AG09319 (cell line): ENCODE measurements at regions not wholly inside any gene's neighbourhood (a gene's known extent, or its start where the extent isn't known, plus 50 kb on each side); places are given as distances from the start of the nearest gene placed in this dataset.

Experiments used
- DNase-seq: peaks from one replicate; pipeline ENCODE4 v3.0.0-alpha.2; 2010; ENCODE audit warnings: low read depth; ENCODE audit errors: extremely low read depth
- TF ChIP-seq, protein P1 (sequence below): IDR thresholded peaks from 2 replicates; pipeline ENCODE4 v1.5.1; 2011; ENCODE audit warnings: low read depth, mild to moderate bottlenecking, inconsistent platforms, low read length, moderate library complexity

DNA sequence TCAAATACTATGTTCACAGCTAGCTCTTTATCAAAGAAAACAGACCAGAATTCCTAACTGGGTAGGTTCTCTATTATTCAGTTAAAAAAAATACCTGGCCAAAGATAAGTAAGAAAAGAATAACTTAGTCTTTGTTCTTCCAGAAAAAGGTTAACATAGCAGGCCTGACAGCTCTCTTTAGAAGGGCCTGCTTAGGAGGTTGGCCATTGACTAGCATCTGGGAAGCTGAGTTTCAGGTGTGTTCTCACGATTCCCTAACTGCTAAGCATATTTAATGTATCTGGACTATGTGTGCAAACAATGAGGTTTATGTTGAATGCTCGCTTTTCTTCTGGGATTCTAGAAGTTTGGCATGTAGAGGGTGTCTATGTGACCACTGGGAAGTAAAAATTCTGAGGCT lies 618.9 kb downstream of the HACE1 start:
- TF ChIP-seq, protein P1, sequence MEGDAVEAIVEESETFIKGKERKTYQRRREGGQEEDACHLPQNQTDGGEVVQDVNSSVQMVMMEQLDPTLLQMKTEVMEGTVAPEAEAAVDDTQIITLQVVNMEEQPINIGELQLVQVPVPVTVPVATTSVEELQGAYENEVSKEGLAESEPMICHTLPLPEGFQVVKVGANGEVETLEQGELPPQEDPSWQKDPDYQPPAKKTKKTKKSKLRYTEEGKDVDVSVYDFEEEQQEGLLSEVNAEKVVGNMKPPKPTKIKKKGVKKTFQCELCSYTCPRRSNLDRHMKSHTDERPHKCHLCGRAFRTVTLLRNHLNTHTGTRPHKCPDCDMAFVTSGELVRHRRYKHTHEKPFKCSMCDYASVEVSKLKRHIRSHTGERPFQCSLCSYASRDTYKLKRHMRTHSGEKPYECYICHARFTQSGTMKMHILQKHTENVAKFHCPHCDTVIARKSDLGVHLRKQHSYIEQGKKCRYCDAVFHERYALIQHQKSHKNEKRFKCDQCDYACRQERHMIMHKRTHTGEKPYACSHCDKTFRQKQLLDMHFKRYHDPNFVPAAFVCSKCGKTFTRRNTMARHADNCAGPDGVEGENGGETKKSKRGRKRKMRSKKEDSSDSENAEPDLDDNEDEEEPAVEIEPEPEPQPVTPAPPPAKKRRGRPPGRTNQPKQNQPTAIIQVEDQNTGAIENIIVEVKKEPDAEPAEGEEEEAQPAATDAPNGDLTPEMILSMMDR: no peak

DNA sequence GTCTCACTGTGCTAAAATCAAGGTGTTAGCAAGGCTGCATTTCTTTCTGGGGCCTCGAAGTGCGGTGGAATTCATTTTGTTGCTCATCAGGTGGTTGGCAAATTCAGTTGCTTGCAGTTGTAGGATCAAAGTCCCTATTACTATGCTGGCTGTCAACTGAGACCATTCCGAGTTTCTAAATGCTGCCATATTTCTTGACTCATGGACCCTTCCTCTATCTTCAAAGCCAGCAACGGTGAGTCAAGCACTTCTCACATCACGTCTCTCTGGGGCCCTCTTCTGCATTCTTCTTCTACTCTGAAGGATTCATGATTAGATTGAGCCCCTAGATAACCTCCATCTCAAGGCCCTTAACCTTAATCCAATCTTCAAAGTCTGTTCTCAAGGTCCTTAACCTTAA lies 619.7 kb downstream of the HACE1 start:
- TF ChIP-seq, protein P1: no peak
- DNase-seq: no peak

More for the DNA sequence above, 618.9 kb downstream of the HACE1 start:
- no peak for DNase-seq

DNA sequence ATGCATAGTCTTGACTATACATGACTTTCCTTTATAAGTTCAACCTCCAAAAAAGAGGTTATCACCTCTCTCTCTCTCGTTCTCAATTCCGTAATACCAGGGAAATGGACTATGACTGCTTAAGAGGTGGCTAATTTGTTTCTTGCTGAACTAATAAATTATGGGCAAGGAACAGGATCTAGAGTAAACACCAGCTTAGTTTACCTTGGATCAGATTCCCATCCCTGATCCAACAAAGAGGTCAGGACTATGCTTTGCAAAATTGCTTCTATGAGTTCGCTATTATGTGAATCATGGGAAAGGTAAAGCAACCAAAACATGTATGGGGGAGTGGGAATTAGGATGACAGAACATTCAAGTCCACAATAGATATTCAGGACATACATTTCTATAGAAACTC lies 630.7 kb downstream of the HACE1 start:
- TF ChIP-seq, protein P1: no peak
- no peak for DNase-seq

DNA sequence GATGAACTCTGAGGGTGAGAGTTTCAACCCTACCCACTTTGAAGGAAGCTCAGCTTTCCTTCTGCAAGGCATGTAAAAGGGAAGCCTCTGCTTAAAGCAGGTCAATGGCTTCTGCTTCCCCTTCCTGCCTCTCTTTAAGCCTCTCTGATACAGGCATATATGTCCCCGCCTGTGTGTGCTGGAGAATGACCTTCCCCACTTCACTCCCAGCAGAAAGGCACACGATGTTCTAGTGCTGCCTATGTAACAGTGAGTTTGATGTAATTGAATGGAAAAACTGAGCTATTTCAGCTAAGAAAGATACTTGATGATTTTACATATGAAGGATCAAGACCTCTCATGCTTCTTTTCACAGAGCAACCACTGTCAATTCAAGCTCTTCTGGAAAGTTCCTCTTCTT lies 632.2 kb downstream of the HACE1 start:
- TF ChIP-seq, protein P1: no peak
- DNase-seq: no peak

DNA sequence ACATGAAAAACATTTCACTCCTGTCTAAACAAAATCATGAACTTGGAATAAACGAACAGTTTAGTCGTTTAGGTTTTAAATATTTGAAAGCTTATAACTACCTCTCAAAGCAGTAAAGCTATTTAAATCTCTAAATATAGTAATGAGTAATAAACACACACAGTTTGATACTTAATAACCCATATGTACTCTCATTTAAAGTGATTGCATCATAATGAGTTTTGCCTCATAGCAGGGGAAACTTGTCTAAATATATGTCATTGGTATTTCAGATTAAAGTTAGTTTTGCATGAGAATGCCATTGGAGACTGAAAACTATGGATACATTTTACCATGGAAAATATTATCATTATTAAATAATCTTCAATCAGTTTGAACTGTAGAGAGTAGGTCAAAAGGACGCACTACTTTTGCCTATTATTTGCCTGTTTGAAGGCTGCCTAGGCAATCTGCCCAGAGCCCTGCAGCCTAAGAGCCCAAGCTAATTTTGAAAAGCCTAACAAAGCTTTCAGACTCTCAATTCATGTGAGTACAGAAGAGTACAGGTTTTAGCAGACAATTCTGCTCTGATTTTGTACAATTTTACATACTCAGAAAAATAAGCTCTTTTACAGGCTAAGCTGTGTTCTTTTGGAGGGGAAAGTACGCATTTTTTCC lies 632.8 kb downstream of the HACE1 start:
- no peak for DNase-seq
- TF ChIP-seq, protein P1: no peak

DNA sequence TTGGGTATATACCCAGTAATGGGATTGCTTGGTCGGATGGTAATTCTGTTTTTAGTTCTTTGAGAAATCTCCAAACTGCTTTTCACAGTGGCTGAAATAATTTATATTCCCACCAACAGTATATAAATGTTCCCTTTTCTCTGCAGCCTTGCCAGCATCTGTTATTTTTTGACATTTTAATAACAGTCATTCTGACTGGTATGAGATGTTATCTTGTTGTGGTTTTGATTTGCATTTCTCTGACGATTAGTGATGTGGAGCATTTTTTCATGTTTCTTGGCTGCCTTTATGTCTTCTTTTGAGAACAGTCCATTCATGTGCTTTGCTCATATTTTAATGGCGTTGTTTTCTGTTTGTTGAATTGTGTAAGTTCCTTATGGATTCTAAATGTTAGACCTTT lies 641.6 kb downstream of the HACE1 start:
- no peak for DNase-seq
- TF ChIP-seq, protein P1: no peak

DNA sequence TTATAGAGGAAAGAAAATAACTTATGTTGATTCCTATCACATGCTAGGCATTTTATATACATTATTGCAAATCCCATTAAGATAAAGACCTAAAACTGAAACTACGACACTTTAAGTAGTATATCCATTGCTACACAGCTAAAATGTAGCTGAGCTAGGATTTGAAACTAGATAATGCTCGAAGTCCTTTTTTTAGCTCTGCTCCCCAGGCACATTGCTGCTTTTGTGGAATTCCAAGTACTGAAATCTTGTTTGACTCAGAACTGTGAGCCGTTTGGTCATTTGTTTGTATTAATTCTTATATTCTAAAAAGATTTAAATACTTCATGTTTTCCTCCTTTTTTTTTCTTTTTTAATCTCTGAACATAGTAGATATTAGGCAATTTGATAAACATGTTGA lies 644.8 kb downstream of the HACE1 start:
- TF ChIP-seq, protein P1: no peak
- DNase-seq: no peak
